Hepatocyte (in vitro differentiated cells): ENCODE measurements at regions not wholly inside any gene's neighbourhood (a gene's known extent, or its start where the extent isn't known, plus 50 kb on each side); places are given as distances from the start of the nearest gene placed in this dataset.

ENCODE experiments used
- CTCF ChIP-seq: fragments of 200-600 bp; sonication (generic); IDR thresholded peaks from 2 replicates; pipeline ENCODE4 v1.5.1; 2016; ENCODE audit warnings: antibody characterized with exemption, mild to moderate bottlenecking; ENCODE audit not compliant: poor library complexity
- EZH2 ChIP-seq: fragments of 200-600 bp; sonication (generic); IDR thresholded peaks from 2 replicates; pipeline ENCODE4 v1.6.1; 2016; ENCODE audit warnings: antibody characterized with exemption, mild to moderate bottlenecking, borderline replicate concordance
- EZH2phosphoT487 ChIP-seq: fragments of 200-600 bp; sonication (generic); IDR thresholded peaks from one replicate; pipeline ENCODE4 v1.6.1; 2018; ENCODE audit warnings: antibody characterized with exemption, mild to moderate bottlenecking, low read depth, moderate library complexity; ENCODE audit not compliant: unreplicated experiment, severe bottlenecking

GRCh38 chr6:134819236-134819635 is 130.7 kb downstream of the ALDH8A1 start:
- TF ChIP-seq CTCF (no peak), EZH2phosphoT487 (no peak), EZH2 (no peak)
